Heart right ventricle (tissue), 16 donors: ENCODE measurements at regions not wholly inside any gene's neighbourhood (a gene's known extent, or its start where the extent isn't known, plus 50 kb on each side); places are given as distances from the start of the nearest gene placed in this dataset.
A peak's percentile ranks its signal among the peaks of the same experiment; 100 is the strongest.

Source experiments
- ATAC-seq, 8 donors: fragments of 200-7000 bp; cut with Tn5 transposase; one replicate each; pipeline ENCODE4 v1.9.1; 2020; ENCODE audit warnings: mild to moderate bottlenecking in 8 of 8, moderate library complexity in 8 of 8, moderate number of reproducible peaks in 1 of 8
- DNase-seq, 2 donors: peaks; one replicate each; pipeline ENCODE4 v3.0.0-alpha.2; 2020
- H3K27ac ChIP-seq, 10 donors: fragments of 200-600 bp; sonication (generic) in 2 of 10; one replicate each; pipeline versions ENCODE4 v1.5.0 to v1.8.0; 2020 to 2022; ENCODE audit warnings: mild to moderate bottlenecking in 3 of 10
- H3K27me3 ChIP-seq, 7 donors: fragments of 200-600 bp; one replicate each; pipeline ENCODE4 v1.8.0; 2021 to 2022; ENCODE audit warnings: mild to moderate bottlenecking in 2 of 7
- H3K36me3 ChIP-seq, 9 donors: fragments of 200-600 bp; sonication (generic) in 1 of 9; one replicate each; pipeline versions ENCODE4 v1.5.0 to v1.8.0; 2020 to 2022; ENCODE audit warnings: mild to moderate bottlenecking in 2 of 9
- H3K4me1 ChIP-seq, 9 donors: fragments of 200-600 bp; sonication (generic) in 1 of 9; one replicate each; pipeline versions ENCODE4 v1.5.0 to v1.8.0; 2020 to 2022; ENCODE audit warnings: mild to moderate bottlenecking in 4 of 9
- H3K4me3 ChIP-seq, 10 donors: fragments of 200-600 bp; sonication (generic) in 2 of 10; one replicate each; pipeline versions ENCODE4 v1.5.0 to v1.8.0; 2020 to 2022; ENCODE audit warnings: mild to moderate bottlenecking in 7 of 10, moderate library complexity in 2 of 10
- H3K9me3 ChIP-seq, 11 donors: fragments of 200-600 bp in 10 of 11; sonication (generic) in 2 of 11; one replicate each; pipeline versions ENCODE4 v1.5.0 to v1.8.0; 2013 to 2022; ENCODE audit warnings: mild to moderate bottlenecking in 2 of 11, control low read depth in 1 of 11, moderate library complexity in 1 of 11
- CTCF ChIP-seq, 9 donors: fragments of 200-600 bp; sonication (generic) in 2 of 9; IDR thresholded peaks; one replicate each; pipeline versions ENCODE4 v1.5.0 to v1.8.0; 2021 to 2022; ENCODE audit warnings: antibody characterized with exemption in 9 of 9, mild to moderate bottlenecking in 5 of 9, moderate library complexity in 1 of 9
- WGBS, 2 donors: extraction: QIAGEN DNeasy Blood & Tissue Kit; methylation state at CpG; one replicate each; pipeline ENCODE4 v1.1.7; 2013; ENCODE audit warnings: inconsistent platforms in 1 of 2; 5-methylcytosine and 5-hydroxymethylcytosine counted together
- intact Hi-C, 10 donors: fragments of 100-400 bp; cut with DNase I; formaldehyde crosslinking; loops; one replicate each; pipeline versions ENCODE4 v1.11.1 to v1.14.2; 2022
- donor health status: Arrhythmogenic right ventricular cardiomyopathy.
- donor health status: ischemic (EF 13 %, LVEDD 7.1; RV severe dilation, severe dysfunction).
- donor health status: healthy with polysubstance abuse.
- donor health status: DM: no; HTN: yes; CAD: no.
- donor health status: DM: no; HTN: no; CAD: no.
- donor health status: ischemic (EF 25% LVEDD 6.9; RV normal size, moderate dysfunction).
- donor health status: ischemic (EF 25% LVEDD 5.7; RV mildly dilated, moderate dysfunction).
- donor health status: healthy.
- donor health status: DM: yes; HTN: yes; CAD: no.
- donor health status: Ischemic cardiomyopathy.
- donor health status: ischemic (EF 35%, LVEDD 5.7; RV mildly dilated, moderate dysfunction).
- donor health status: nonischemic (EF 11% LVEDD 7.7; RV severe dilation, severe dysfunction).
- donor health status: DM: yes; HTN: yes; CAD: no.
- donor health status: PGD.
- donor health status: ischemic (EF 29% LVEDD 5.4; RV normal size, mild dysfunction).
- donor health status: nonischemic (EF 23%, LVEDD 6.1; RV moderate dilation, normal function).

GRCh38 chr9:7370988-7371387 lies 428.6 kb downstream of the DMAC1 start:
- intact Hi-C loops, result no loop called here
- Histone ChIP-seq H3K4me3 (no peak overlapping the region), H3K36me3 (no peaks in the 10 kb centered on the region), H3K4me1 (peaks cover 10 to 44% (median 36%) of the 10 kb centered on the region in 9 donors), H3K27me3 (no peaks in the 10 kb centered on the region), H3K9me3 (peaks cover 0 to 4% (median 0%) of the 10 kb centered on the region in 11 donors), H3K27ac (peak overlapping the region in 7 of 10 donors; percentile 1 to 62 (median 44))
- WGBS, 2 donors, result 25 to 43% methylated on average over 3 of the region's 3 CpGs
- DNase-seq (peak in 1 of 2 donors; percentile 22), ATAC-seq (peak; percentile 39 to 78 (median 66))
- no peak for TF ChIP-seq CTCF (IDR thresholded peaks at IDR 0.05)

- intact Hi-C loops, result no loop called here
- H3K9me3 ChIP-seq, result no peaks in the 10 kb centered on the region
- H3K36me3 ChIP-seq, result no peaks in the 10 kb centered on the region
- TF ChIP-seq CTCF (IDR thresholded peaks at IDR 0.05), result no peak
- no peaks in the 10 kb centered on the region for H3K27me3 ChIP-seq
- peaks cover 10 to 44% (median 36%) of the 10 kb centered on the region in 9 donors for H3K4me1 ChIP-seq
- H3K4me3 ChIP-seq, result no peak overlapping the region
- peak overlapping the region in 6 of 10 donors; percentile 19 to 62 (median 44) for H3K27ac ChIP-seq
- no peak for DNase-seq
- ATAC-seq, result peak in 3 of 8 donors; percentile 47 to 58 (median 55)
- WGBS, 2 donors, result 55 to 75% methylated on average over 2 of the region's 2 CpGs
Measured at GRCh38 chr9:7370381-7370780, 429.2 kb downstream of the DMAC1 start.

GRCh38 chr9:7369384-7369821 lies 430.2 kb downstream of the DMAC1 start:
- DNase-seq, result no peak
- no peak for ATAC-seq
- WGBS, 2 donors, result 70 to 79% methylated on average over 2 of the region's 2 CpGs
- Histone ChIP-seq H3K36me3 (no peaks in the 10 kb centered on the region), H3K27ac (peak overlapping the region in 7 of 10 donors; percentile 51 to 77 (median 62)), H3K4me3 (no peak overlapping the region), H3K4me1 (peaks cover 10 to 45% (median 36%) of the 10 kb centered on the region in 9 donors), H3K9me3 (no peaks in the 10 kb centered on the region), H3K27me3 (no peaks in the 10 kb centered on the region)
- TF ChIP-seq CTCF (IDR thresholded peaks at IDR 0.05), result no peak
- intact Hi-C loops, result loop anchor here in 1 of 10 donors (10.0 kb wide), 1 partner anchor 65 kb away; no protein-coding TSS in a partner anchor

GRCh38 chr9:7368410-7369292 lies 430.9 kb downstream of the DMAC1 start:
- H3K4me3 ChIP-seq, result no peak overlapping the region
- no peaks in the 10 kb centered on the region for H3K36me3 ChIP-seq
- peak overlapping the region in 9 of 10 donors; percentile 23 to 77 (median 54) for H3K27ac ChIP-seq
- intact Hi-C loops, result loop anchor here in 1 of 10 donors (10.0 kb wide), 1 partner anchor 64 kb away; no protein-coding TSS in a partner anchor
- H3K9me3 ChIP-seq, result no peaks in the 10 kb centered on the region
- DNase-seq (peak in 1 of 2 donors; percentile 17), ATAC-seq (peak; percentile 55 to 79 (median 70))
- 27 to 40% methylated on average over 6 of the region's 6 CpGs for WGBS, 2 donors
- no peak for TF ChIP-seq CTCF (IDR thresholded peaks at IDR 0.05)
- H3K27me3 ChIP-seq, result no peaks in the 10 kb centered on the region
- peaks cover 10 to 50% (median 40%) of the 10 kb centered on the region in 9 donors for H3K4me1 ChIP-seq
